B cell (primary cell): ENCODE measurements at regions not wholly inside any gene's neighbourhood (a gene's known extent, or its start where the extent isn't known, plus 50 kb on each side); places are given as distances from the start of the nearest gene placed in this dataset.

Source experiments
- ATAC-seq: fragments of 200-7000 bp; cut with Tn5 transposase; one replicate; pipeline ENCODE4 v1.10.0; 2021; ENCODE audit warnings: low read depth, mild to moderate bottlenecking, moderate number of reproducible peaks, moderate library complexity
- CTCF ChIA-PET: fragments of 350-600 bp; sonication (Branson Sonifier 250); formaldehyde crosslinking; loops from one replicate; lab custom pipeline; 2021; ENCODE audit warnings: antibody characterized with exemption, inconsistent platforms; lab: Charles Lee
- POLR2A ChIA-PET: fragments of 350-600 bp; sonication (Branson Sonifier 250); formaldehyde crosslinking; loops from one replicate; lab custom pipeline; 2021; ENCODE audit warnings: antibody characterized with exemption; lab: Charles Lee
- DNase-seq: peaks from one replicate; pipeline ENCODE4 v3.0.0; 2013
- H2AFZ ChIP-seq: 2 replicates; pipeline ENCODE4 v1.6.1; 2012; ENCODE audit warnings: mild to moderate bottlenecking, low read depth, low read length; ENCODE audit not compliant: insufficient read depth, poor library complexity, severe bottlenecking
- H3K27ac ChIP-seq, 2 donors: 1 replicate in 1 of 2; 2 replicates in 1 of 2; pipeline ENCODE4 v1.5.1; 2012 to 2013; ENCODE audit warnings: low read length in 2 of 2, mild to moderate bottlenecking in 2 of 2, moderate library complexity in 1 of 2
- H3K27me3 ChIP-seq, 4 experiments: fragments of 200-600 bp in 1 of 4; sonication (generic) in 1 of 4; replicated peaks in 1 of 4; 1 replicate in 2 of 4; 2 replicates in 2 of 4; pipeline versions ENCODE4 v1.6.1 to v1.7.0; 2013 to 2016; ENCODE audit warnings: low read length in 3 of 4, mild to moderate bottlenecking in 2 of 4, mixed read lengths in 1 of 4, moderate library complexity in 1 of 4; ENCODE audit not compliant: insufficient read depth in 4 of 4, control insufficient read depth in 3 of 4; ENCODE audit errors: control extremely low read depth in 1 of 4
- H3K36me3 ChIP-seq, 2 experiments: replicated peaks in 1 of 2; 1 replicate in 1 of 2; 2 replicates in 1 of 2; pipeline versions ENCODE4 v1.6.1 to v1.7.1; 2013; ENCODE audit warnings: low read length in 1 of 2; ENCODE audit not compliant: insufficient read depth in 2 of 2, control insufficient read depth in 1 of 2; ENCODE audit errors: control extremely low read depth in 1 of 2, extremely low read depth in 1 of 2
- H3K4me1 ChIP-seq, 2 donors: fragments of 200-600 bp in 1 of 2; sonication (generic) in 1 of 2; 1 replicate in 1 of 2; 2 replicates in 1 of 2; pipeline versions ENCODE4 v1.5.1 to v1.6.1; 2013 to 2017; ENCODE audit warnings: low read length in 2 of 2; ENCODE audit not compliant: control insufficient read depth in 2 of 2, insufficient read depth in 2 of 2
- H3K4me2 ChIP-seq: replicated peaks from 2 replicates; pipeline ENCODE3; 2012; ENCODE audit warnings: mild to moderate bottlenecking, low read depth, low read length; ENCODE audit not compliant: poor library complexity, severe bottlenecking
- H3K4me3 ChIP-seq, 5 experiments: fragments of 200-600 bp in 1 of 5; sonication (generic) in 1 of 5; 1 replicate in 3 of 5; 2 replicates in 2 of 5; pipeline versions ENCODE4 v1.5.1 to v1.7.0; 2011 to 2016; ENCODE audit warnings: low read length in 4 of 5, mild to moderate bottlenecking in 4 of 5, low read depth in 2 of 5, control low read depth in 1 of 5, moderate library complexity in 1 of 5; ENCODE audit not compliant: insufficient read depth in 1 of 5; ENCODE audit errors: control extremely low read depth in 1 of 5, extremely low read depth in 1 of 5
- H3K79me2 ChIP-seq: fragments of 200-600 bp; sonication (generic); one replicate; pipeline ENCODE4 v1.6.0; 2016; ENCODE audit warnings: low read length; ENCODE audit not compliant: control insufficient read depth, insufficient read depth
- H3K9ac ChIP-seq: fragments of 200-600 bp; sonication (generic); 2 replicates; pipeline ENCODE4 v1.6.1; 2017; ENCODE audit warnings: mild to moderate bottlenecking, low read length, moderate library complexity
- H3K9me3 ChIP-seq, 3 donors: one replicate each; pipeline versions ENCODE4 v1.6.1 to v1.7.1; 2013; ENCODE audit warnings: low read length in 2 of 3; ENCODE audit not compliant: control insufficient read depth in 2 of 3, insufficient read depth in 1 of 3; ENCODE audit errors: control extremely low read depth in 1 of 3
- H4K20me1 ChIP-seq: 2 replicates; pipeline ENCODE4 v1.6.0; 2012; ENCODE audit warnings: mild to moderate bottlenecking, low read length; ENCODE audit not compliant: insufficient read depth, control insufficient read depth, poor library complexity, severe bottlenecking
- H3K27ac Mint-ChIP-seq: one replicate; pipeline ENCODE4 v1.8.0; 2021; ENCODE audit warnings: mixed read lengths
- H3K27me3 Mint-ChIP-seq: one replicate; pipeline ENCODE4 v1.8.0; 2021; ENCODE audit warnings: mixed read lengths
- H3K4me1 Mint-ChIP-seq: one replicate; pipeline ENCODE4 v1.8.0; 2021; ENCODE audit warnings: mixed read lengths
- H3K4me3 Mint-ChIP-seq: one replicate; pipeline ENCODE4 v1.8.0; 2021; ENCODE audit warnings: mixed read lengths
- H3K9me3 Mint-ChIP-seq: one replicate; pipeline ENCODE4 v1.8.0; 2022; ENCODE audit warnings: mixed read lengths; ENCODE audit not compliant: insufficient read depth
- CTCF ChIP-seq: fragments of 200-600 bp; IDR thresholded peaks from one replicate; pipeline ENCODE4 v1.8.0; 2022; ENCODE audit warnings: antibody characterized with exemption, mild to moderate bottlenecking
- EZH2 ChIP-seq: IDR thresholded peaks from 2 replicates; pipeline ENCODE4 v1.6.1; 2012; ENCODE audit warnings: borderline replicate concordance, low read depth, mild to moderate bottlenecking, moderate library complexity, low read length; ENCODE audit not compliant: insufficient read depth, poor library complexity, severe bottlenecking
- WGBS: methylation state at CpG from one replicate; pipeline ENCODE4 v1.1.5; 2013; ENCODE audit warnings: missing lambda C conversion rate; ENCODE audit not compliant: insufficient coverage; 5-methylcytosine and 5-hydroxymethylcytosine counted together
- intact Hi-C: fragments of 100-400 bp; cut with micrococcal nuclease; formaldehyde crosslinking; loops from one replicate; pipeline ENCODE4 v1.10.0; 2022

GRCh38 chr2:234671716-234672115 lies 174.8 kb upstream of the ARL4C start:
- DNase-seq, result no peak
- no peak for ATAC-seq
- Histone ChIP-seq H2AFZ (no peak overlapping the region), H3K9ac (no peak overlapping the region), H4K20me1 (no peaks in the 10 kb centered on the region), H3K4me2 (no peak overlapping the region), H3K36me3 (no peaks in the 10 kb centered on the region), H3K79me2 (no peaks in the 10 kb centered on the region), H3K4me3 (no peak overlapping the region), H3K27me3 (no peaks in the 10 kb centered on the region), H3K9me3 (no peaks in the 10 kb centered on the region), H3K4me1 (no peaks in the 10 kb centered on the region), H3K27ac (no peak overlapping the region)
- Mint-ChIP-seq H3K4me1 (no peaks in the 10 kb centered on the region), H3K9me3 (no peaks in the 10 kb centered on the region), H3K27me3 (peaks cover 32% of the 10 kb centered on the region), H3K4me3 (no peak overlapping the region), H3K27ac (no peak overlapping the region)
- TF ChIP-seq EZH2, result no peak
- no peak for TF ChIP-seq CTCF
- POLR2A ChIA-PET, result no interaction called here
- CTCF ChIA-PET, result no interaction called here
- intact Hi-C loops, result no loop called here
- 96% methylated on average over 3 of the region's 3 CpGs for whole genome bisulfite sequencing

GRCh38 chr2:234671231-234671630 lies 174.3 kb upstream of the ARL4C start:
- no CpG with 5 or more reads among the region's 3 CpGs for WGBS
- POLR2A ChIA-PET, result no interaction called here
- intact Hi-C loops, result no loop called here

More at GRCh38 chr2:234671231-234671630, 174.3 kb upstream of the ARL4C start:
- CTCF ChIA-PET, result no interaction called here
- Mint-ChIP-seq H3K27me3 (peaks cover 35% of the 10 kb centered on the region), H3K4me1 (no peaks in the 10 kb centered on the region), H3K4me3 (no peak overlapping the region), H3K27ac (no peak overlapping the region), H3K9me3 (no peaks in the 10 kb centered on the region)
- no peaks in the 10 kb centered on the region for H3K79me2 ChIP-seq
- no peaks in the 10 kb centered on the region for H3K9me3 ChIP-seq
- H3K4me1 ChIP-seq, result no peaks in the 10 kb centered on the region
- no peak overlapping the region for H3K4me3 ChIP-seq
- H3K4me2 ChIP-seq, result no peak overlapping the region
- peaks cover 0 to 2% (median 0%) of the 10 kb centered on the region in 4 experiments for H3K27me3 ChIP-seq
- no peak for ATAC-seq
- no peaks in the 10 kb centered on the region for H4K20me1 ChIP-seq
- H2AFZ ChIP-seq, result no peak overlapping the region
- no peaks in the 10 kb centered on the region for H3K36me3 ChIP-seq
- no peak for DNase-seq
- no peak overlapping the region for H3K9ac ChIP-seq
- TF ChIP-seq EZH2, result no peak
- no peak for TF ChIP-seq CTCF
- H3K27ac ChIP-seq, result no peak overlapping the region
